Suprapubic skin (tissue), 4 donors: ENCODE measurements at regions not wholly inside any gene's neighbourhood (a gene's known extent, or its start where the extent isn't known, plus 50 kb on each side); places are given as distances from the start of the nearest gene placed in this dataset.

ENCODE experiments used
- DNase-seq, 2 donors: peaks; one replicate each; pipeline ENCODE4 v3.0.0-alpha.2; 2019; ENCODE audit warnings: low spot score in 2 of 2
- H3K27ac ChIP-seq: fragments of 200-600 bp; sonication (generic); one replicate; pipeline ENCODE4 v1.5.1; 2019
- H3K27me3 ChIP-seq: fragments of 200-600 bp; sonication (generic); one replicate; pipeline ENCODE4 v1.5.1; 2019
- H3K36me3 ChIP-seq: fragments of 200-600 bp; sonication (generic); one replicate; pipeline ENCODE4 v1.5.1; 2019
- H3K4me1 ChIP-seq: fragments of 200-600 bp; sonication (generic); one replicate; pipeline ENCODE4 v1.5.1; 2019
- H3K4me3 ChIP-seq: fragments of 200-600 bp; sonication (generic); one replicate; pipeline ENCODE4 v1.5.1; 2019; ENCODE audit warnings: mild to moderate bottlenecking
- H3K9me3 ChIP-seq: fragments of 200-600 bp; sonication (generic); one replicate; pipeline ENCODE4 v1.5.1; 2019
- CTCF ChIP-seq, 2 donors: fragments of 200-600 bp in 1 of 2; fragments of 450-650 bp in 1 of 2; sonication (generic) in 1 of 2; IDR thresholded peaks; one replicate each; pipeline ENCODE4 v1.5.1; 2016 to 2019; ENCODE audit warnings: antibody characterized with exemption in 2 of 2, mild to moderate bottlenecking in 1 of 2, moderate library complexity in 1 of 2
- EP300 ChIP-seq: sonication (generic); formaldehyde crosslinking; IDR thresholded peaks from one replicate; pipeline ENCODE4 v1.6.1; 2017; ENCODE audit warnings: antibody characterized with exemption
- POLR2A ChIP-seq, 2 donors: fragments of 450-650 bp; IDR thresholded peaks; one replicate each; pipeline ENCODE4 v1.6.1; 2017; ENCODE audit warnings: antibody characterized with exemption in 2 of 2, mild to moderate bottlenecking in 2 of 2, moderate library complexity in 2 of 2
- POLR2AphosphoS5 ChIP-seq, 3 donors: sonication (generic); formaldehyde crosslinking; IDR thresholded peaks; one replicate each; pipeline ENCODE4 v1.6.1; 2017; ENCODE audit warnings: antibody characterized with exemption in 3 of 3
- WGBS: methylation state at CpG from one replicate; pipeline ENCODE4 v1.1.5; 2018; 5-methylcytosine and 5-hydroxymethylcytosine counted together

- Histone ChIP-seq H3K9me3 (no peaks in the 10 kb centered on the region), H3K4me1 (no peaks in the 10 kb centered on the region), H3K27me3 (no peaks in the 10 kb centered on the region), H3K27ac (no peak overlapping the region), H3K4me3 (no peak overlapping the region), H3K36me3 (no peaks in the 10 kb centered on the region)
- 91% methylated on average over 1 of the region's 1 CpG for WGBS
- no peak for TF ChIP-seq POLR2A (IDR thresholded peaks at IDR 0.05)
- no peak for DNase-seq
Measured at GRCh38 chr5:103433211-103433610, 129.4 kb downstream of the NUDT12 start.

GRCh38 chr5:103428923-103429322, 133.7 kb downstream of the NUDT12 start:
- Histone ChIP-seq H3K4me3 (no peak overlapping the region), H3K27me3 (no peaks in the 10 kb centered on the region), H3K27ac (no peak overlapping the region), H3K4me1 (no peaks in the 10 kb centered on the region), H3K9me3 (no peaks in the 10 kb centered on the region), H3K36me3 (no peaks in the 10 kb centered on the region)
- no peak for TF ChIP-seq CTCF (IDR thresholded peaks at IDR 0.05)
- no peak for TF ChIP-seq POLR2A (IDR thresholded peaks at IDR 0.05)
- TF ChIP-seq EP300 = no peak
- TF ChIP-seq POLR2AphosphoS5 (IDR thresholded peaks at IDR 0.05) = no peak
- WGBS = 73% methylated on average over 2 of the region's 2 CpGs
- DNase-seq = no peak

- no peak overlapping the region for H3K27ac ChIP-seq
- H3K4me3 ChIP-seq = no peak overlapping the region
- DNase-seq = no peak
- 71% methylated on average over 6 of the region's 6 CpGs for WGBS
- no peaks in the 10 kb centered on the region for H3K36me3 ChIP-seq
- H3K4me1 ChIP-seq = no peaks in the 10 kb centered on the region
- TF ChIP-seq CTCF (IDR thresholded peaks at IDR 0.05) (no peak), POLR2A (IDR thresholded peaks at IDR 0.05) (no peak), POLR2AphosphoS5 (IDR thresholded peaks at IDR 0.05) (no peak), EP300 (no peak)
- no peaks in the 10 kb centered on the region for H3K9me3 ChIP-seq
- no peaks in the 10 kb centered on the region for H3K27me3 ChIP-seq
Measured at GRCh38 chr5:103428411-103428871, 134.1 kb downstream of the NUDT12 start.

GRCh38 chr5:103427326-103427725, 135.3 kb downstream of the NUDT12 start:
- TF ChIP-seq POLR2A (IDR thresholded peaks at IDR 0.05) (no peak), POLR2AphosphoS5 (IDR thresholded peaks at IDR 0.05) (no peak), EP300 (no peak), CTCF (IDR thresholded peaks at IDR 0.05) (no peak)
- Histone ChIP-seq H3K27ac (no peak overlapping the region), H3K4me3 (no peak overlapping the region), H3K9me3 (no peaks in the 10 kb centered on the region), H3K4me1 (no peaks in the 10 kb centered on the region), H3K27me3 (no peaks in the 10 kb centered on the region), H3K36me3 (no peaks in the 10 kb centered on the region)
- 92% methylated on average over 3 of the region's 3 CpGs for WGBS
- no peak for DNase-seq

- no peak for DNase-seq
- Histone ChIP-seq H3K4me3 (no peak overlapping the region), H3K4me1 (no peaks in the 10 kb centered on the region), H3K27ac (no peak overlapping the region), H3K27me3 (no peaks in the 10 kb centered on the region), H3K36me3 (no peaks in the 10 kb centered on the region), H3K9me3 (no peaks in the 10 kb centered on the region)
- WGBS = 76% methylated on average over 3 of the region's 3 CpGs
- TF ChIP-seq CTCF (IDR thresholded peaks at IDR 0.05) (no peak), POLR2AphosphoS5 (IDR thresholded peaks at IDR 0.05) (no peak), EP300 (no peak), POLR2A (IDR thresholded peaks at IDR 0.05) (no peak)
Measured at GRCh38 chr5:103425686-103426454, 136.7 kb downstream of the NUDT12 start.
